GM12872 (cell line): ENCODE measurements at regions not wholly inside any gene's neighbourhood (a gene's known extent, or its start where the extent isn't known, plus 50 kb on each side); places are given as distances from the start of the nearest gene placed in this dataset.

Experiments
- TF ChIP-seq, protein P1 (sequence below): IDR thresholded peaks from 3 replicates; pipeline ENCODE4 v1.5.1; 2011; ENCODE audit warnings: low read depth, mild to moderate bottlenecking, low read length, moderate library complexity; ENCODE audit not compliant: insufficient read depth

GRCh38 chr11:39571081-39571480, 1888.4 kb downstream of the LRRC4C start:
- TF ChIP-seq, protein P1, sequence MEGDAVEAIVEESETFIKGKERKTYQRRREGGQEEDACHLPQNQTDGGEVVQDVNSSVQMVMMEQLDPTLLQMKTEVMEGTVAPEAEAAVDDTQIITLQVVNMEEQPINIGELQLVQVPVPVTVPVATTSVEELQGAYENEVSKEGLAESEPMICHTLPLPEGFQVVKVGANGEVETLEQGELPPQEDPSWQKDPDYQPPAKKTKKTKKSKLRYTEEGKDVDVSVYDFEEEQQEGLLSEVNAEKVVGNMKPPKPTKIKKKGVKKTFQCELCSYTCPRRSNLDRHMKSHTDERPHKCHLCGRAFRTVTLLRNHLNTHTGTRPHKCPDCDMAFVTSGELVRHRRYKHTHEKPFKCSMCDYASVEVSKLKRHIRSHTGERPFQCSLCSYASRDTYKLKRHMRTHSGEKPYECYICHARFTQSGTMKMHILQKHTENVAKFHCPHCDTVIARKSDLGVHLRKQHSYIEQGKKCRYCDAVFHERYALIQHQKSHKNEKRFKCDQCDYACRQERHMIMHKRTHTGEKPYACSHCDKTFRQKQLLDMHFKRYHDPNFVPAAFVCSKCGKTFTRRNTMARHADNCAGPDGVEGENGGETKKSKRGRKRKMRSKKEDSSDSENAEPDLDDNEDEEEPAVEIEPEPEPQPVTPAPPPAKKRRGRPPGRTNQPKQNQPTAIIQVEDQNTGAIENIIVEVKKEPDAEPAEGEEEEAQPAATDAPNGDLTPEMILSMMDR, result no peak

DNA sequence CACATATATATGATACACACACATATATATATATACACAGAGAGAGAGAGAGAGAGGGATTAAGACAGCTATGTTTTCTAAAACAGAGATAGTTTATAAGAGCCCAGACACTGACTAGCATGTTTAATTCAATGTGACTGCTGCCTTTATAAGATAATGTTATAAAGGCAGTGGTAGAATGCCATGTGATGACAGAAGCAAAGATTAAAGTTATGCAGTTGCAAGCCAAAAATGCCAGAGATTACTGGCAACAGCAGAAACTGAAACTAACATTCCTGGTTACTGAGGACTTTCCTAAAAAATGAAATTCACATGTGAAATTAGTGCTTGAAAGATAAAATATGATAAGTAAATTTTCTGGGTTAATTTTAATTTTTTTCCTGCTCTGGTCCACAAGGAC, 1888.9 kb downstream of the LRRC4C start:
- TF ChIP-seq, protein P1, result no peak

- TF ChIP-seq, protein P1, result no peak
Measured at GRCh38 chr11:39569789-39570188, 1889.7 kb downstream of the LRRC4C start.

DNA sequence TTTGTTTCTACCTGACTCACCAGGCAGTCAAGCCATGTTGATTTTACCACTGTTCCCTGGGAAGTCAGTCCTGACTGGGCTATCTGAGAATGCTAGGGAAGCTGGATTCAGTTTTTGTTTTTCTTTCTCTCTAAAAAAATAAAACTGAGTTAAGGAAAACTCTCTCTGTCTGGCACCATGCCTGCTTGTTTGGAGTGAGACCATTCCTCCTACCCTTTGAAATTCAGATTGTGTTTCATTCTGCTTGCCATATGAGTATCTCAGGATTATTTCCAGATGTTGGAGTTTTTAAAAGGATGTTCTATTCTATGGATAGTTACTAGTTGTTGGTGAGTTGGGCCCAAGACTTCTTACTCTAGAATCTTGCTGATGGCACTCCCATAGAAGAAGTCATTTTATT, 1917.0 kb downstream of the LRRC4C start:
- TF ChIP-seq, protein P1, result no peak

GRCh38 chr11:39541945-39542351, 1917.5 kb downstream of the LRRC4C start:
- TF ChIP-seq, protein P1, result no peak
